H1 (cell line): ENCODE measurements at regions not wholly inside any gene's neighbourhood (a gene's known extent, or its start where the extent isn't known, plus 50 kb on each side); places are given as distances from the start of the nearest gene placed in this dataset.
"Not testable (repeated sequence)": the region's sequence is repeated elsewhere in the genome, so short reads cannot be mapped to it uniquely, and the experiment has no call there.

ENCODE experiments used
- CTCF ChIA-PET: fragments of 300-600 bp; sonication (Branson Sonifier 250); formaldehyde crosslinking; loops from one replicate; lab custom pipeline; 2021; ENCODE audit not compliant: partially characterized antibody; lab: Charles Lee
- POLR2A ChIA-PET: fragments of 300-600 bp; sonication (Branson Sonifier 250); formaldehyde crosslinking; loops from one replicate; lab custom pipeline; 2021; ENCODE audit warnings: inconsistent platforms; ENCODE audit not compliant: partially characterized antibody; lab: Charles Lee
- DNase-seq, 2 experiments: peaks; one replicate each; pipeline versions ENCODE4 v3.0.0 to v3.0.0-alpha.2; 2010 to 2022; ENCODE audit warnings: low spot score in 2 of 2, low read depth in 1 of 2, mixed read lengths in 1 of 2
- FAIRE-seq: peaks from 2 replicates; lab custom pipeline; 2011; peaks lifted over from hg19 to GRCh38; lab: Jason Lieb, UNC
- H2AFZ ChIP-seq: 2 replicates; pipeline ENCODE4 v1.8.1; 2012; ENCODE audit warnings: low read length, inconsistent platforms
- H2AK5ac ChIP-seq: 2 replicates; pipeline ENCODE4 v1.6.1; 2013; ENCODE audit warnings: low read depth, low read length
- H2BK120ac ChIP-seq: replicated peaks from 2 replicates; pipeline ENCODE3; 2013; ENCODE audit warnings: low read depth, low read length, inconsistent platforms
- H2BK12ac ChIP-seq: 2 replicates; pipeline ENCODE4 v1.6.1; 2013; ENCODE audit warnings: low read depth, low read length
- H2BK15ac ChIP-seq: 2 replicates; pipeline ENCODE4 v1.6.1; 2013; ENCODE audit warnings: low read length
- H2BK20ac ChIP-seq: 2 replicates; pipeline ENCODE4 v1.6.1; 2013; ENCODE audit warnings: low read length
- H2BK5ac ChIP-seq: 2 replicates; pipeline ENCODE4 v1.6.1; 2013; ENCODE audit warnings: low read depth, low read length
- H3K14ac ChIP-seq: 2 replicates; pipeline ENCODE4 v1.6.1; 2013; ENCODE audit warnings: inconsistent platforms; ENCODE audit not compliant: insufficient read length
- H3K18ac ChIP-seq: 2 replicates; pipeline ENCODE4 v1.6.1; 2013; ENCODE audit warnings: low read length; ENCODE audit errors: extremely low read depth
- H3K23ac ChIP-seq: 2 replicates; pipeline ENCODE4 v1.6.1; 2013; ENCODE audit warnings: inconsistent platforms; ENCODE audit not compliant: insufficient read length
- H3K23me2 ChIP-seq: 2 replicates; pipeline ENCODE4 v1.6.1; 2013; ENCODE audit warnings: low read depth, low read length
- H3K27ac ChIP-seq: 2 replicates; pipeline ENCODE4 v1.6.1; 2011; ENCODE audit warnings: low read depth, low read length, inconsistent platforms
- H3K27me3 ChIP-seq, 4 experiments: replicated peaks in 1 of 4; 1 replicate in 1 of 4; 2 replicates in 3 of 4; pipeline versions ENCODE4 v1.6.1 to v1.8.1; 2011 to 2013; ENCODE audit warnings: low read length in 3 of 4, mild to moderate bottlenecking in 3 of 4, inconsistent platforms in 2 of 4, mixed read lengths in 2 of 4, moderate library complexity in 1 of 4; ENCODE audit not compliant: control insufficient read depth in 3 of 4, insufficient read depth in 3 of 4; ENCODE audit errors: extremely low read depth in 1 of 4
- H3K36me3 ChIP-seq, 4 experiments: 2 replicates each; pipeline versions ENCODE4 v1.6.1 to v1.8.1; 2011 to 2013; ENCODE audit warnings: mild to moderate bottlenecking in 4 of 4, low read length in 3 of 4, moderate library complexity in 2 of 4, control low read depth in 1 of 4, inconsistent platforms in 1 of 4; ENCODE audit not compliant: insufficient read depth in 4 of 4, control insufficient read depth in 2 of 4
- H3K4ac ChIP-seq: replicated peaks from 2 replicates; pipeline ENCODE3; 2013; ENCODE audit warnings: low read length, low read depth, mixed read lengths, inconsistent platforms; ENCODE audit not compliant: insufficient read length
- H3K4me1 ChIP-seq, 4 experiments: replicated peaks in 1 of 4; 1 replicate in 1 of 4; 2 replicates in 3 of 4; pipeline versions ENCODE4 v1.6.1 to v1.8.1; 2011 to 2013; ENCODE audit warnings: low read length in 3 of 4, inconsistent platforms in 2 of 4, mixed read lengths in 1 of 4; ENCODE audit not compliant: insufficient read depth in 4 of 4, control insufficient read depth in 3 of 4
- H3K4me2 ChIP-seq, 2 experiments: 2 replicates each; pipeline versions ENCODE4 v1.6.1 to v1.8.1; 2011 to 2013; ENCODE audit warnings: low read depth in 2 of 2, low read length in 2 of 2, control low read depth in 1 of 2, inconsistent platforms in 1 of 2, mild to moderate bottlenecking in 1 of 2; ENCODE audit not compliant: insufficient read depth in 1 of 2
- H3K4me3 ChIP-seq, 4 experiments: fragments of 200-600, 300-600 bp in 1 of 4; sonication (generic), shearing (Covaris generic), sonication (Bioruptor Twin) in 1 of 4; 2 replicates each; pipeline versions ENCODE4 v1.5.1 to v1.8.1; 2011 to 2016; ENCODE audit warnings: low read length in 4 of 4, low read depth in 3 of 4, control low read depth in 2 of 4, inconsistent platforms in 2 of 4, mild to moderate bottlenecking in 2 of 4, mixed read lengths in 1 of 4, moderate library complexity in 1 of 4; ENCODE audit not compliant: insufficient read depth in 2 of 4; ENCODE audit errors: extremely low read depth in 1 of 4
- H3K56ac ChIP-seq: replicated peaks from 2 replicates; pipeline ENCODE3; 2013; ENCODE audit warnings: low read depth, mild to moderate bottlenecking, mixed read lengths, low read length, inconsistent platforms; ENCODE audit not compliant: insufficient read length
- H3K79me1 ChIP-seq: 2 replicates; pipeline ENCODE4 v1.6.1; 2013; ENCODE audit warnings: low read depth, low read length, control low read depth
- H3K79me2 ChIP-seq, 2 experiments: 2 replicates each; pipeline versions ENCODE4 v1.6.1 to v1.8.1; 2012 to 2013; ENCODE audit warnings: low read length in 2 of 2, mild to moderate bottlenecking in 2 of 2, inconsistent platforms in 1 of 2; ENCODE audit not compliant: insufficient read depth in 2 of 2, control insufficient read depth in 1 of 2
- H3K9ac ChIP-seq, 4 experiments: replicated peaks in 1 of 4; 1 replicate in 1 of 4; 2 replicates in 3 of 4; pipeline versions ENCODE4 v1.6.1 to v1.8.1; 2011 to 2013; ENCODE audit warnings: low read depth in 3 of 4, low read length in 3 of 4, control low read depth in 2 of 4, mild to moderate bottlenecking in 2 of 4, moderate library complexity in 2 of 4, inconsistent platforms in 1 of 4; ENCODE audit errors: extremely low read depth in 1 of 4
- H3K9me3 ChIP-seq, 2 experiments: 2 replicates each; pipeline versions ENCODE4 v1.6.1 to v1.8.1; 2012 to 2013; ENCODE audit warnings: mild to moderate bottlenecking in 2 of 2, moderate library complexity in 2 of 2, control low read depth in 1 of 2, inconsistent platforms in 1 of 2, low read depth in 1 of 2, low read length in 1 of 2, mixed read lengths in 1 of 2; ENCODE audit not compliant: insufficient read depth in 2 of 2
- H4K20me1 ChIP-seq, 2 experiments: replicated peaks in 1 of 2; 2 replicates each; pipeline versions ENCODE3 to v1.8.1; 2011 to 2013; ENCODE audit warnings: inconsistent platforms in 2 of 2, low read length in 2 of 2, mild to moderate bottlenecking in 1 of 2; ENCODE audit not compliant: insufficient read depth in 2 of 2, control insufficient read depth in 1 of 2
- H4K5ac ChIP-seq: 2 replicates; pipeline ENCODE4 v1.6.1; 2013; ENCODE audit warnings: low read length, low read depth, mixed read lengths, inconsistent platforms; ENCODE audit not compliant: insufficient read length
- H4K8ac ChIP-seq: 2 replicates; pipeline ENCODE4 v1.8.0; 2013; ENCODE audit warnings: mild to moderate bottlenecking, moderate library complexity, low read length, inconsistent platforms; ENCODE audit not compliant: insufficient read depth; ENCODE audit errors: extremely low read depth
- H4K91ac ChIP-seq: replicated peaks from 2 replicates; pipeline ENCODE3; 2013; ENCODE audit warnings: low read length, mixed read lengths, inconsistent platforms; ENCODE audit not compliant: insufficient read length
- WGBS, 2 experiments: shearing (Covaris generic) in 1 of 2; methylation state at CpG; one replicate each; pipeline versions ENCODE4 v1.1.6 to v1.1.7; 2013 to 2015; ENCODE audit warnings: low lambda C conversion rate in 2 of 2, mixed read lengths in 2 of 2, inconsistent platforms in 1 of 2, low coverage in 1 of 2, missing lambda C conversion rate in 1 of 2; ENCODE audit not compliant: insufficient replicate concordance in 2 of 2, insufficient coverage in 1 of 2, insufficient read length in 1 of 2; ENCODE audit errors: extremely low coverage in 1 of 2, missing lambda C conversion rate in 1 of 2; 5-methylcytosine and 5-hydroxymethylcytosine counted together

GRCh38 chr12:92406404-92407070 is 260.9 kb upstream of the BTG1 start:
- H3K4me2 ChIP-seq, H3K27me3 ChIP-seq, H2AFZ ChIP-seq, H3K79me1 ChIP-seq, H3K9me3 ChIP-seq, H3K4ac ChIP-seq, H2BK12ac ChIP-seq, FAIRE-seq, H3K23ac ChIP-seq, H4K5ac ChIP-seq, H3K18ac ChIP-seq, H2AK5ac ChIP-seq, H3K9ac ChIP-seq, H3K4me3 ChIP-seq, H3K4me1 ChIP-seq, H2BK15ac ChIP-seq, DNase-seq, H2BK120ac ChIP-seq, H4K91ac ChIP-seq, H4K8ac ChIP-seq, H3K79me2 ChIP-seq, H3K36me3 ChIP-seq, H2BK5ac ChIP-seq, H3K14ac ChIP-seq, H3K23me2 ChIP-seq, H3K27ac ChIP-seq, H4K20me1 ChIP-seq, H3K56ac ChIP-seq, H2BK20ac ChIP-seq: not testable (repeated sequence)
- 95% methylated on average over 11 of the region's 40 CpGs; no CpG with 5 or more reads in 1 of the 2 experiments for WGBS, 2 experiments
- ChIA-PET CTCF (interaction anchor here (1.2 to 1.5 kb wide), 2 partner anchors 8 to 147 kb away, joined by 3 to 4 read pairs; no protein-coding TSS in a partner anchor), POLR2A (interaction anchor here (0.6 kb wide), 1 partner anchor 917 kb away, joined by 4 read pairs; no protein-coding TSS in a partner anchor)

DNA sequence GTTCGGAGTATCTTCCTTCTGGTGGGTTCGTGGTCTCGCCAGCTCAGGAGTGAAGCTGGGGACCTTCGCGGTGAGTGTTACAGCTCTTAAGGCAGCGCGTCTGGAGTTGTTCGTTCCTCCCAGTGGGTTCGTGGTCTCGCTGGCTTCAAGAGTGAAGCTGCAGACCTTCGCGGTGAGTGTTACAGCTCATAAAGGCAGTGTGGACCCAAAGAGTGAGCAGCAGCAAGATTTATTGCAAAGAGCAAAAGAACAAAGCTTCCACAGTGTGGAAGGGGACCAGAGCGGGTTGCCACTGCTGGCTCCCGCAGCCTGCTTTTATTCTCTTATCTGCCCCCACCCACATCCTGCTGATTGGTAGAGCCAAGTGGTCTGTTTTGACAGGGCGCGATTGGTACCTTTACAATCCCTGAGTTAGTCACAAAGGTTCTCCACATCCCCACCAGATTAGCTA is 260.2 kb upstream of the BTG1 start:
- H2AFZ ChIP-seq, H3K56ac ChIP-seq, H3K23ac ChIP-seq, H3K4me3 ChIP-seq, H3K4me1 ChIP-seq, POLR2A ChIA-PET, H3K18ac ChIP-seq, H2AK5ac ChIP-seq, H3K23me2 ChIP-seq, H3K9me3 ChIP-seq, CTCF ChIA-PET, H2BK20ac ChIP-seq, FAIRE-seq, H4K5ac ChIP-seq, H3K14ac ChIP-seq, H3K79me1 ChIP-seq, H3K4ac ChIP-seq, H2BK120ac ChIP-seq, H4K91ac ChIP-seq, DNase-seq, H3K79me2 ChIP-seq, H3K27me3 ChIP-seq, H4K20me1 ChIP-seq, H2BK12ac ChIP-seq, H3K9ac ChIP-seq, H3K27ac ChIP-seq, H3K4me2 ChIP-seq, H4K8ac ChIP-seq, H2BK15ac ChIP-seq, H2BK5ac ChIP-seq, H3K36me3 ChIP-seq: not testable (repeated sequence)
- 95% methylated on average over 16 of the region's 16 CpGs; no CpG with 5 or more reads in 1 of the 2 experiments for WGBS, 2 experiments
